HG02571 (cell line): ENCODE measurements at regions not wholly inside any gene's neighbourhood (a gene's known extent, or its start where the extent isn't known, plus 50 kb on each side); places are given as distances from the start of the nearest gene placed in this dataset.
A peak's percentile ranks its signal among the peaks of the same experiment; 100 is the strongest.

ENCODE experiments used
- ATAC-seq: cut with Tn5 transposase; IDR thresholded peaks from one replicate; pipeline ENCODE4 v1.9.1; 2021; ENCODE audit warnings: mild to moderate bottlenecking, moderate library complexity; ENCODE audit not compliant: unreplicated experiment

DNA sequence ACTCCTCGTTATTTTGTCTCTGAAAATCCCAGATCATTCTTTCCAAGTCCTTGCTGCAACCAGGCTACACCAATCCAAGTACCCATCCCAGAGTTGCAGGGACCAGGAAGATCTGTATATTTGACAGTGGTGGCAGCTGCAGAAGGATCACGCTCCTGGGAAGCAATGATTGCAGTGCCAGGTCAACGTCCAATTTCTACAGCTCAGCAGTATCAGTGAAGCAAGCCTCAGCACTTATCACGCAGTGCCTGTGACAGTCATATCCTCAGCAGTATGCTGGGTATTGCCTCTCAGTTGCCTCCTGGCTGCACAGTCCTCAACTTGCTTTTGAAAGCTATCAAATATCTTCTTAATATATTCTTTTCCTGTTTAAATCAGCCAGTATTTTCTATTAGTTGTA lies 66.7 kb downstream of the BARHL2 start:
- ATAC-seq: no peak

DNA sequence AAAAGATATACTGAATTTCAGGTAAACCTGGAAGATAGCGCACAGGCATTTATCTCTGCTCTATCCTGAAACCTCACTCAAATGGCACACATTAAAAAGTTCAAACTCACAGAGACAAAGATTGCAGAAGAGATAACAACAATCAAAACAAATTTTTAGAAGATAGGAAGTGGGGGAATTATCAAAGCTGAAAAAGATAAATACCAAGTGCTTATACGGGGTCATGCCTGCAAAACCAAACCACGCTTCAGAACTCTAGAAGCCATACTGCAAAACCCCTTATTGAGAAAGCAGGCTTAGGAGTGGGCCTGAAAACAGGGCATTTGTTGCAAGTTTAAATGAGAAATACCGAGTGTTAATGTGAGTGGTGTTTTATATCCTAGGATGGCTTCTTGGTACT lies 76.8 kb downstream of the BARHL2 start:
- no peak for ATAC-seq

DNA sequence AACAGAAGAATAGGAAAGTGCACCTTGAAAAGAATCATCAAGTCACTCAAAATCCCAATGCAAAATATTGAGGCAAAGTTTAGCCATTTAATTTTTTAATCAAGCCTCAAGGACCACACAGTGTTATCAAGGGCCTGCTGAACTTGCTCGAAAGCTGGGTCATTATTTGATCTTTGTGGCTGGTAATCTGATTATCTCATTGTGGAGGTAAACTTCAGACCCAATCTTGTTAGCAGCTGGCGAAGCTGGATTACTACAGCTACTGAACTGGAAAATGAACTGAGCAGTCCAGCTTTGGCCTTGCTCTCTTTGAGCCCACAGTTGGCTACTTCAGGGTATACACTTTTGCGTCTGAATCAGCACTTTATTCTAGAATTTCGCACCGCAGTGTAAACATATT lies 94.4 kb downstream of the BARHL2 start:
- ATAC-seq: no peak

DNA sequence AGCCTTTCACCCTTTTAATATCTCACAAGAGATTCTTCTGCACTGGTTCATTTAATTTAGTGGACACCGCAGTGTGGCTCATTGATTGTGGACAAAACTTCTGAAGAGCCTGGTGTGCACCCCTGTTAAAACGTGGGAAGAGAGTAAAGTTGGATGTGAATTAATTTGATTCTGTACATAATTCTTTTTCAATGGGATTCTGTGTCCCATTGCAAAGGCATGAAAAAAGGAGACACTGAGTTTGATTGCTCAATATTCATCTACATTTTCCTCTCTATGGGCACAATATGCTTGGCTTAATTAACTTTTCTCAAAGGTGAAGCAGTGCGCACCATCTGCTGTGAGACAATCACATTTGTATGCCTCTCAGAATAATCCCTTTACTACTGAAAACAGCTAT lies 95.1 kb downstream of the BARHL2 start:
- ATAC-seq: no peak

DNA sequence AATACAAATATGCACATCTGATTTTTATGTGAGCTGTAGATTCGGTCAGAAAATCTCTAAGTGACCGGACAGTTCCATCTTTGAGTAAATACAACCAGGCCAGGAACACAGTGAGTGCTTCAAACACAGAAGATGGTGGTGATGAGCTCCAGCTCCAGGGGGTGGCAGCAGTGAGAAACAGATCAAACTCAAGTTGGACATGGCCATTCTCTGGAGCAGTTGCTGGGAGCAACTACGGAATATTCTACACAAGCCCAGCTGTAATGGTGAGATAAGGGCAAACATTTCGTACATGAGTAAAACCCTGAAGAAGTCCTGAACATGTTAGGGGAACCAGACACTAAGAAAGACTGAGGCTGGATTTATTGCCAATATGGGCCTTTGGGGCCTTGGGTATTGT lies 100.7 kb downstream of the BARHL2 start:
- no peak for ATAC-seq

DNA sequence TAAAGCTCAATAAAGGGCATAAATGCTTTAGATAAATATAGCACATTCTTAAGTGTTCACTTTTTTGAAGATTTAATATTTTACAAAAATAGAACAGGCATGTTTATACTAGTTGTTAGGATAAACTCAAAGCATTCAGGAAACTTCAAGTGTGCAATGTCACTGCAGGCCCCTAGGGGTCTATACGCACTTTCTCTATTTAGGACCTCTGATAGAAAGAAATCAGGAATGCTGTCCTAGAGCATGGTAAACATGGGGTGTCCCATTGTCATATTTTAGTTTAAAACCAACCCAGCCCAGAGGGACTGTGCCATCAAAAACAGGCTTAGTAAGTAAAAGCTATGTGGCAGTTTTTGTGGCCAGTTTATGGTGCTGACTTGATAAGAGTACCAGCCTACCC lies 102.2 kb downstream of the BARHL2 start:
- no peak for ATAC-seq

DNA sequence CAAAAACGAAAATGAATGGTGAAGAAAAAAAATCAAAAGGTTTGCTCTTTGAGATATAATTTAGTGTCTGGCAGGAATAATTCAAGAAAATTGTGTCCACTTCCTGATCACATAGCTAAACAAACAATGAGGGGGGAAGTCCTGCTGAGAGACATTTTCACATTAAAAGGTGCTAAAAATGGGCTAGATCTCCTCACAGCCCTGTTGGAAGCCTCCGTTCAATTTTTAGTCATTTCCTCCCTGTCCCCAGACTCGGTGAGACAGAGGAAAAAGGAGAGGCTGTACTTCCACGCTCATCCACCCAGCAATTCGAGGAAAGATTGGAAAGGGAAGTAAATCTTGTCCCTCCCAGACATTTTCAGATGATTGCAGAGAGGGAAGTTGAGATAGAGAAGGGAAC lies 103.7 kb downstream of the BARHL2 start:
- no peak for ATAC-seq

DNA sequence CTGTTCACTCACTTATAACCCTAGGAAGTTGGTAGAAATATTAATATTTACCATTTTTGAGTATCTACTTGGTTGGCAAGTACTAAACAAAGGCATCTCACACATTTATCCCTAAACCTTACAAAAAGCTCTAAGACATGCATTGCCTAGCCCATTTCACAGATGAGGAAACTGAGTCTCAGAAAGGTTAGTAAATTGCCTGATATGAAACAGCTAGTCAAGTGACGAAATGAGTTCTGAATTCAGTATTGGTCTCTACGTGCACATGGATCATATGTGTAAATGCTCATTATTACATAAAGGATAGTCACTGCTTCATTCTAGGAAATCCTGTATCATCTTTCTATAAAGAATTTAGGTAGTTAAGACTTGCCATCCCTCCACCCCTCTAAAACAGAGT lies 105.1 kb downstream of the BARHL2 start:
- ATAC-seq: no peak

DNA sequence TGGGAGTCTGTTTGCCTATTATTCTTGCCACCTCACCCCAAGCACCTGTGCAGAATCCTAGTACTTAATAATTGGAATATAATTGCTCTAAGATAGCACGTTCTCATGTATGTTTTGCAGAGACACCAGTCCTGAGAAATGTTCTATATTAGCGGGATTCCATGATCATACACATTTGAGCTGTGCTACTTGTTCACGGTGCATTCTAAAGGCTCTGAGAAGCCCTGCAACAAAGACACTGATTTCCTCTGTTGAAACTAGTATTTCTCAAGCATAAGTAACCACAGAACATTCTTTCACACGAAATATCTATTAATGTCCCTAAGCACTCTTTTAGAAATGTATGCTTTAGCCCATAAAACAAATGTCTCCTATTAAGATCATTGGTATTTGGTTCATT lies 109.4 kb downstream of the BARHL2 start:
- no peak for ATAC-seq

DNA sequence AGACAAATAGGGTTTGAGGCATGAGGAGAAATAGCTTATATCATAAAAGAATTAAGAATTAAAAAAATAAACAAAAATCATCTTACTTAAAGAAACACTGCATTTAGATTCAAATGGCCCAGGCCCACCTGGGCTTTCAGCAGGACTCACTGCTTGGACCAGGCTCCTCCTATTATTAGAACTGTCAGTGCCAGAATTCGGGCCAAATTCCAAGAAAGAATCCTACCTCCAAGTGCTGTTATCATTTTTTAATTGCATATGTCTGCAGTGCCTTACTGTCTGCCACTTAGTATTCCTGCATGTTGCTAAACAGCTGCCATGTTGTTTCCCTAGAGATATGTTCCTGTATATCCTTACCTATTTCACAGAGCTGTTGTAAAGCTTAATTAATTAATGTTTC lies 112.0 kb downstream of the BARHL2 start:
- no peak for ATAC-seq

DNA sequence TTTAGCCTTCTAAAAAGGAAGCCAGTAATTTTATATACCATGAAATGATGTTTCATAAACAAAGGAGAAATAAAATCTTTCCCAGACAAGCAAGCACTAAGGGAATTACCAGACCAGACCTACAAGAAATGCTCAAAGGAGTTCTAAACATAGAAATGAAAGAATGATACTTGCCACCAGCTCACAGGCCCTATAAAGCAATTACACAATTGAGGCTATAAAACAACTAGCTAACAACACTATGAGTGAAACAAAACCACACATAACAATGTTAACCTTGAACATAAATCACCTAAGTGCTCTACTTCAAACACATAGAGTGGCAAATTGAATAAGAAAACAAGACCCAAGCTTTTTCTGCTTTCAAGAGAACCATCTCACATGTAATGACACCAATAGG lies 123.8 kb downstream of the BARHL2 start:
- no peak for ATAC-seq

DNA sequence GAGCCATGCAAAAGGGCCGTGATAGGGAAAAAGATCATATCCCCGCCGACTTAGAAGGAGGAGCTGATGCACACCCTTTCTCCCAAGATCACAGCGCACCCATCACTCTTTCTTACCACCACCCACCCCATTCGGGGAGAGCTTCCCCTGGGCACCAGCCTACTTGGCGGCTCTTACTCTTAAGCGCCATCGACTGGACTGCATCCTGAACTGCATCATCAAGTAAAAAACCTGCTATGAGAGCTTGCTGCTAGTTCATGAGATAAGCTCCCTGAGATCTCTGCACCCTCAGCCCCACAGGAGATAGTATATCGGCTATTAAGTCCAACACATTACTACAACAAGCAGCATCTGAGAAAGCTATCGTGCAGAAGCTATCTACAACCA lies 125.1 kb downstream of the BARHL2 start:
- no peak for ATAC-seq

DNA sequence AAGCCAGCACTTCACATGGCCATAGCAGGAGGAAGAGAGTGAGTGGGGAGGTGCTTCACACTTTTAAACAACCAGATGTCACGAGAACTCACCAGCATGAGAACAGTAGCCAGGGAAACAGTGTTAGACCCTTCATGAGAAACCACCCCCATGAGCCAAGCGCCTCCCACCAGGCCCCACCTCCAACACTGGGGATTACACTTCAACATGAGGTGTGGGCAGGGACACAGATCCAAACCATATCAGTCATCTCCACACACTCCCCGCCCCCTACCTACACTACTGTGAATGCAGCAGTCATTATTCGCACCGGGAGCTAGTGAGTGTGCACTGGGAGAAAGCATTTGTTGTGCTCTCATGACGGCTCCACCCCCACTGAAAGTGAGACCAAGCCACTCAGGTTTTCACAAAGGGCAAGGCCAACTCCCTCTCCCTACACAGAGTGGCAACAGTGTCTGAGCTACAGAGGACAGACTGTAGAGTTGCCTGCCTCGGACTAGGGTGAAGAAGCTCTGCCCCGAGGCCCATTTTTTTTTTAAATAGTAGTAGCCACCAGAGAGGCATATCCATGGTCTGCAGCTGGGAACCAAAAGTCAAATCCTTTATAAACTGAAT lies 125.6 kb downstream of the BARHL2 start:
- no peak for ATAC-seq

DNA sequence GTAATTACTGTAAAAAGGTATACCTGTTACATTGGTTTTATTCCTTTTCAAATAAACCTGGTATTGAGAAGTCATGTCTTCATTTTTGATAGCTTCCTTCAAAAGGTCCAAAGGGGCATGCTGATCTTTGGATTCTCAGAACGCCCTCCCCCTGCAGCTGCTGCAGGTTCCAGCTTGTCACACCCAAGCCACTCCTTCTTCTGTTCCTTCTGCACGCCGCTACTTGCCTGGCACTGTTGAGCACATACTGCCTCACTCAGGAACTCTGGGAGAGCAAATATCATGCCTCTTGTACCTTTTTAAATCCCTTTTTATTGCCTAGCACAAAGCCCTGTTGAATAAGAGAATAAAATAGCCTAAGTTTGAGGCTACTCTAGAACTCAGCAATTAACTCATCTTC lies 136.9 kb downstream of the BARHL2 start:
- ATAC-seq: no peak

DNA sequence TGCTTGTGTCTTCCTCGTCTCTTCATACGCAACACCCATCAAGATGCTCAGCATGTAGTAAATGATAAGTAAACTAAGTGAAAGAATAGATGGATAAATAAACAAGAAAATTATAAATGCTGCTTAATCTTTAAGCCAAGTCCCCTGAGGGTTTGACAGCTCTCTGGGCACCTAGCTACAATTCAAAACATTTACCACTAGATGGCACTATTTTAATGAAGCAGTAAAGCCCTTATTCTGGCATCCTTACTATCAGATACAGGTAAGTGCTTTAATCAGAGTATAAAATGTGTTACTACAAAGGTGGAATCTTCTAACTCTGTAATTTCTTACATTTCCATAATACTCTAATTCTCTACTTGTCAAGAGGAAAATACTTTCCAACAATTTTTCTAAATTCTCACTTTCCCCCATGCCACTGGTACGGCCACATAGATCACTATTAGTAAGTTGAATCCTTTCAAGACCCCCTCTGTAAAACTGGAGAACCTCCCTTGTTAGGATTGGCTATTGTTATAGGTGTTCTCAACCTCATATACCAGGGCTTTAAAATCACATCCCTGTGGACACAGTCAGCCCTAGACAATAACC lies 137.8 kb downstream of the BARHL2 start:
- ATAC-seq: peak; percentile 62

DNA sequence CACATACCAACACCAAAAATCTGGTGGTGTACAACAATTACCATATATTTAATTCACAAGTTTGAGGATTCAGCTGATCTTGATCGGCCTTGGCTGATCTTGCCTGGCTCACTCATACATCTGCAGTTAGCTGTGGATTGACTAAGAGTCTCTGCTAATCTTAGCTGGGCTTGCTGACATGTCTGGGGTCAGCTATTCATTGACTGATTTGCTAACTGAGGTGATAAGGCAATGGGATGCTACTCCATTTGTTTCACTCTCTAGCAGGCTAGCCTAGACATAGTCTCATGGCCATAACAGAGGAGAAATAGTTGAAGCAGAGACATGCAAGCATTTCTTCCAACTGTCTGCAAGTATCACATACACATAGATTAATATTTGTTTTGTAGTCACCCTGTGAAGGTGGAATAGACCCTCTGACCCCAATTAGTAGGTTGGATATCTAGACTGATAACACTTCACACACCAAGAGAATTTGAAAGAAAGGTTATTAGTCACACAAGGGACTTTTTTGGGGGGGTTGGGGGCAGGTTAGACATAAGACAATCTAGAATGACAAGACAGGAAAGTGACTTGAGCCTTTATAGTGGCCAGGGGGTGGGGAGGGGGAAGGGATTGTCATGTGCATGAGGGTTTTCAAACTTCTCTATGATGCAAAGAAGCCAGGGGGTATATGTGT lies 142.3 kb downstream of the BARHL2 start:
- ATAC-seq: no peak

DNA sequence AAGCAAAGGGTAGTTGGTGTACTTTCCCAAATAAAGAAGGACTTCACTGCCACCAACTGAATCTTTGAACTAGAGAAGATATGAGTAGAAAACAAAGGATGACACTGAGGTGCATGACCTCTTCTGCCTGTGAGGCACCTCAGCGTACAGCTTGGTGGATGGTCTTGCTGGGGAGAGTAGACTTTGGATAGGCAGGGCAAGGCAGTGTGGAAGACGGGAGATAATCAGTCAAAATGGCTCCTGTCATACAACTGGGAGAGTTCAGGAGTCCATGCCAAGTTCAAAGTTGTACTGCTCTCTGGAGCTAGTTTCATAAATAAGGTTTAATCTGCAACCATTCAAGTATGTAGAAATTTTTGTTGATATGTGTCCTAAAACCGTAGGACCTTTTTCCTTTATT lies 143.4 kb downstream of the BARHL2 start:
- no peak for ATAC-seq

DNA sequence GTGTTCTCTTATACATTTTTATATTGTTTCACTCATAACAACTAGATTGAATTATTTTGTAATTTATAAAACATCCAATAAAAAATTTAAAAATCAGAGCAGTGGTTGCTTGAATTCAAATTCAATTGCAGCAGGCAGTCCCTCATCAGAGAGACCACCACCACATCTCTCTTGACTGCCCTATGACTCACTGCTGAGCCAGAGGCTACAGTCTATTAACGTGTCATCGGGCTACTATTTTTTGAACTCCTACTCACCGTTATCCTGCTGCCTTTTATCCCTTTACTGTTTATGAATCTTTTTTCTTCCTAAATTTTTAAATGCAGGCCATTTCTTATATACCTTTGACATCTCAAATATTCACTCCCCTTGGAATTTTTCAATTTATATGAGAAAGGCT lies 144.7 kb downstream of the BARHL2 start:
- ATAC-seq: no peak

DNA sequence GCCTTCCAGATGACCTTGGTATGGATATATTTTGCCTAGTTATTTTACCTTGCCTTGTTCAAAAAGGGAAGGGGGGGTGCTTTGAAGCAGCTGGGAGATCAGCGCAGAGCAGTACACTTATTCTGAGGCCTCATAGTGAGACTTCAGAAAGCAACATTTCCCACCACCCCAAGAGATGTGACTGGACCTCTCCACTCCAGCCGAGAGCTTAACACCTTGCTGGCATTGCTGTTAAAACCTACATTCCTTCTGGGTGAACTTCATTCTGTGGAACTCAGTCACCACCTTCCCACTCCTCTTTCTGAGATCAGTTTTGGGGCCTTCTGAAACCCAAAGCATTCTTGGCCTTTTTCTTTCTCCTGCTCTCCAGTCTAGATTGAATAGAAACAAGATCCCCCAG lies 148.7 kb downstream of the BARHL2 start:
- ATAC-seq: no peak

DNA sequence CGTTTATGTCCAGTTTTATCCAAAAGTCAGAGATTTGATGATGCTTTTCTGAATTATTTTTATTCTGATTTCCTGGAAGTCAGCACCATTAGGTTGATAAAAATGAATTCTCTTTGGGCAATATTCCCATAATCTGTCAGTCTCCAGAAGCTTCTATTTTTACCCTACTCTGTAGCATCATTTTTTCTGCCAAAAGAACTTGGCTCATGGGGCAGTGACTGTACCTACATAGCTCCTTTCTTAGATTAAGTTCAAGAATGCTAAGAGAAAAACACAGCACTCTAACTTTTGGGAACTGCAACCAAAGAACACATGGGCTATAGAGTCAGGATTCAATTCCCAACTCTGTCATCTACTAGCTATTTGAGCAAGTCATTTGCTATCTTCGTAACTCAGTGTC lies 152.9 kb downstream of the BARHL2 start:
- ATAC-seq: no peak

DNA sequence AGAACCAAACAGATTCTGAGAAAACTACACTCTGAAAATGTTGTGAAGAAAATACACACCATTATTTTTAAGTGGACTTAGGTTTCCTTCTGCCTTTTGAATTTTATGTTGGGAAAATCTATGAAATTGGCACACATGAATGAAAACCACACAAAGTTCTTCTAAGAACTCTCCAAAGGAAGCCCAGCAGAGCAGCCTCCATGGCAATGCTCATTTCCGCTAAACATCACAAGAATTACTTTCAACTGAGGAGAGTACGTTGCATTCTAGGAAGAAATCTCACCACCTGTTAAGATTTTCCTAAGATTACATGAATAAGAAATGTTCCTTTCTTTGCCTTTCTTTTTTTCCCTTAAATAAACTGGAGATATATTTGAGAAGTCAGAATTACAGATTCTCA lies 154.2 kb downstream of the BARHL2 start:
- no peak for ATAC-seq

DNA sequence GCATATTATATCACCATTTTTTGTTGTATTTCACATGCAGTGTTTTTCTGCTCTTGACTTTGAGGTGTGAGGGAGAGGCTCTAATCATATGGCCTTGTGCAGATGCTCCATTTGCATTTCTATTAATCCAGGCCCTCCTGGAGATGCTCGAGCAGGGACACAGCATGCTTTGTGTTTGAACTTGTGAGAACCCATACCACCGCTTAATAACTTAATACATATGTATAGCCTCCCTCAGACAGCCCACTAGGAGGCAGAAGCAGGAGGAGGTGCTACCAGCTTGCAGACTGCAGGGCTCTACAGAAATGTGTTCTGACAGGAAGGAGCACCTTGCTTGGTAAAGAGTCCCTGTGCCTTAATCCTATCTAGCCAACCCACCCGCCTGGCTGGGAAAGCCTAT lies 155.2 kb downstream of the BARHL2 start:
- ATAC-seq: no peak
